Tibial nerve (tissue), 4 donors: ENCODE measurements at regions not wholly inside any gene's neighbourhood (a gene's known extent, or its start where the extent isn't known, plus 50 kb on each side); places are given as distances from the start of the nearest gene placed in this dataset.

Experiments
- CTCF ChIP-seq, 5 experiments: fragments of 200-600 bp in 3 of 5; fragments of 450-650 bp in 2 of 5; sonication (generic) in 3 of 5; IDR thresholded peaks; one replicate each; pipeline ENCODE4 v1.5.1; 2016 to 2019; ENCODE audit warnings: antibody characterized with exemption in 5 of 5, mild to moderate bottlenecking in 3 of 5, moderate library complexity in 2 of 5
- EP300 ChIP-seq, 2 donors: sonication (generic); formaldehyde crosslinking; IDR thresholded peaks; one replicate each; pipeline ENCODE4 v1.6.1; 2017; ENCODE audit warnings: antibody characterized with exemption in 2 of 2, mild to moderate bottlenecking in 1 of 2
- POLR2A ChIP-seq, 2 donors: fragments of 450-650 bp; IDR thresholded peaks; one replicate each; pipeline ENCODE4 v1.6.1; 2017; ENCODE audit warnings: antibody characterized with exemption in 2 of 2, mild to moderate bottlenecking in 2 of 2, moderate library complexity in 2 of 2

GRCh38 chr6:156282087-156282486, 495.1 kb upstream of the ARID1B start:
- no peak for TF ChIP-seq CTCF (IDR thresholded peaks at IDR 0.05)
- no peak for TF ChIP-seq POLR2A (IDR thresholded peaks at IDR 0.05)
- TF ChIP-seq EP300 (IDR thresholded peaks at IDR 0.05) = no peak
